PC-9 (cell line): ENCODE measurements at regions not wholly inside any gene's neighbourhood (a gene's known extent, or its start where the extent isn't known, plus 50 kb on each side); places are given as distances from the start of the nearest gene placed in this dataset.

Experiments
- BruUV-seq: library from RNA; stranded (reverse); fragments of 400-500 nt; replicated peaks from 2 replicates; lab custom pipeline; 2021; lab: Mats Ljungman, UMichigan
- CTCF ChIA-PET: fragments of 300-600 bp; sonication (Branson Sonifier 250); formaldehyde crosslinking; loops from one replicate; lab custom pipeline; 2022; ENCODE audit warnings: antibody characterized with exemption; lab: Charles Lee
- POLR2A ChIA-PET: fragments of 300-600 bp; sonication (Branson Sonifier 250); formaldehyde crosslinking; loops from one replicate; lab custom pipeline; 2022; ENCODE audit warnings: antibody characterized with exemption; ENCODE audit not compliant: unreplicated experiment; lab: Charles Lee
- DNase-seq, 2 experiments: peaks; one replicate each; pipeline versions ENCODE4 v3.0.0 to v3.0.0-alpha.2; 2015 to 2022; ENCODE audit warnings: mixed read lengths in 1 of 2
- H2AFZ ChIP-seq: fragments of 200-600 bp; sonication (generic); 2 replicates; pipeline ENCODE4 v1.8.1; 2017; ENCODE audit warnings: antibody characterized with exemption
- H3F3A ChIP-seq: fragments of 200-600 bp; sonication (generic); 2 replicates; pipeline ENCODE4 v1.8.1; 2017; ENCODE audit warnings: antibody characterized with exemption, mild to moderate bottlenecking, low read depth; ENCODE audit not compliant: insufficient read depth
- H3K27ac ChIP-seq: fragments of 200-600 bp; sonication (generic); 2 replicates; pipeline ENCODE4 v1.6.1; 2016; ENCODE audit warnings: mixed run types
- H3K27me3 ChIP-seq: fragments of 200-600 bp; sonication (generic); 2 replicates; pipeline ENCODE4 v1.6.1; 2016; ENCODE audit warnings: low read depth, mixed run types; ENCODE audit not compliant: insufficient read depth
- H3K36me3 ChIP-seq: fragments of 200-600 bp; sonication (generic); 2 replicates; pipeline ENCODE4 v1.6.1; 2016; ENCODE audit warnings: low read depth, mixed run types
- H3K4me1 ChIP-seq: fragments of 200-600 bp; sonication (generic); replicated peaks from 2 replicates; pipeline ENCODE4 v1.6.1; 2016; ENCODE audit warnings: mixed run types; ENCODE audit not compliant: insufficient read depth
- H3K4me2 ChIP-seq: fragments of 200-600 bp; sonication (generic); 2 replicates; pipeline ENCODE4 v1.6.1; 2017; ENCODE audit warnings: mixed run types
- H3K4me3 ChIP-seq: fragments of 200-600 bp; sonication (generic); 2 replicates; pipeline ENCODE4 v1.6.1; 2016; ENCODE audit warnings: mixed run types
- H3K79me2 ChIP-seq: fragments of 200-600 bp; sonication (generic); 2 replicates; pipeline ENCODE4 v1.6.1; 2017; ENCODE audit warnings: low read depth, mixed run types
- H3K9me2 ChIP-seq: fragments of 200-600 bp; sonication (generic); 2 replicates; pipeline ENCODE4 v1.8.1; 2017; ENCODE audit warnings: mild to moderate bottlenecking; ENCODE audit not compliant: insufficient read depth
- H3K9me3 ChIP-seq: fragments of 200-600 bp; sonication (generic); 2 replicates; pipeline ENCODE4 v1.8.1; 2016; ENCODE audit warnings: low read depth; ENCODE audit not compliant: insufficient read depth
- H4K20me1 ChIP-seq: fragments of 200-600 bp; sonication (generic); 2 replicates; pipeline ENCODE4 v1.8.1; 2017; ENCODE audit not compliant: insufficient read depth
- EZH2 ChIP-seq: fragments of 200-600 bp; sonication (generic); IDR thresholded peaks from 2 replicates; pipeline ENCODE4 v1.8.0; 2017; ENCODE audit warnings: antibody characterized with exemption, low read depth
- intact Hi-C: fragments of 100-400 bp; cut with micrococcal nuclease; formaldehyde crosslinking; loops from one replicate; pipeline ENCODE4 v1.10.0; 2022; ENCODE audit not compliant: unreplicated experiment
- TF ChIP-seq, protein P1 (sequence below): fragments of 200-600 bp; sonication (generic); conservative IDR thresholded peaks from 2 replicates; pipeline ENCODE4 v1.6.1; 2017; ENCODE audit warnings: mixed run types, antibody characterized with exemption, mild to moderate bottlenecking, moderate library complexity

DNA sequence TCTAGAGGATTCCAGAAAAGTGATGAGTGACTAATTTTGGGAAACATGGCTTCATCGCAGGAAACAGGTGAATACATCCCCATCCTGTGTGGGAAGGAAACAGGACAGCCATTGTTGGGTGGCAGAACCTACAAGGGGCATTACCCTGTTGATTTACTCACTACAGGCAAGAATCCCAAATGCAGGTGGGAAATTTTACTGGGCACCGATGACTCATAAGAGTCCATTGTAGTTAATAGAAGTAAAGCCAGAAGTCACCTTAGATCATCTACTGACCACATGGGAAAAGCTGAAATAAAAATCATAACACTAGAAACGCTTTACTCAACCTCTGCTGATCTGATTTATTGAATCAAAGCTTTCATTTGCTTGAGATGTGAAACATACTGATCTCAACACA is 136.4 kb downstream of the TRIML1 start:
- intact Hi-C loops = no loop called here
- H3K9me2 ChIP-seq = no peaks in the 10 kb centered on the region
- H3F3A ChIP-seq = no peaks in the 10 kb centered on the region
- no peaks in the 10 kb centered on the region for H3K9me3 ChIP-seq
- ChIA-PET CTCF (interaction anchor here (0.5 kb wide), 1 partner anchor 198 kb away, joined by 3 read pairs; no protein-coding TSS in a partner anchor), POLR2A (no interaction called here)
- DNase-seq = no peak
- no peak overlapping the region for H2AFZ ChIP-seq
- H3K27me3 ChIP-seq = no peaks in the 10 kb centered on the region
- BruUV-seq = no TSS peak
- H3K4me1 ChIP-seq = no peaks in the 10 kb centered on the region
- H3K27ac ChIP-seq = no peak overlapping the region
- H4K20me1 ChIP-seq = no peaks in the 10 kb centered on the region
- no peaks in the 10 kb centered on the region for H3K79me2 ChIP-seq
- no peaks in the 10 kb centered on the region for H3K36me3 ChIP-seq
- no peak overlapping the region for H3K4me2 ChIP-seq
- no peak overlapping the region for H3K4me3 ChIP-seq
- TF ChIP-seq, protein P1, sequence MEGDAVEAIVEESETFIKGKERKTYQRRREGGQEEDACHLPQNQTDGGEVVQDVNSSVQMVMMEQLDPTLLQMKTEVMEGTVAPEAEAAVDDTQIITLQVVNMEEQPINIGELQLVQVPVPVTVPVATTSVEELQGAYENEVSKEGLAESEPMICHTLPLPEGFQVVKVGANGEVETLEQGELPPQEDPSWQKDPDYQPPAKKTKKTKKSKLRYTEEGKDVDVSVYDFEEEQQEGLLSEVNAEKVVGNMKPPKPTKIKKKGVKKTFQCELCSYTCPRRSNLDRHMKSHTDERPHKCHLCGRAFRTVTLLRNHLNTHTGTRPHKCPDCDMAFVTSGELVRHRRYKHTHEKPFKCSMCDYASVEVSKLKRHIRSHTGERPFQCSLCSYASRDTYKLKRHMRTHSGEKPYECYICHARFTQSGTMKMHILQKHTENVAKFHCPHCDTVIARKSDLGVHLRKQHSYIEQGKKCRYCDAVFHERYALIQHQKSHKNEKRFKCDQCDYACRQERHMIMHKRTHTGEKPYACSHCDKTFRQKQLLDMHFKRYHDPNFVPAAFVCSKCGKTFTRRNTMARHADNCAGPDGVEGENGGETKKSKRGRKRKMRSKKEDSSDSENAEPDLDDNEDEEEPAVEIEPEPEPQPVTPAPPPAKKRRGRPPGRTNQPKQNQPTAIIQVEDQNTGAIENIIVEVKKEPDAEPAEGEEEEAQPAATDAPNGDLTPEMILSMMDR = no peak
- no peak for TF ChIP-seq EZH2

DNA sequence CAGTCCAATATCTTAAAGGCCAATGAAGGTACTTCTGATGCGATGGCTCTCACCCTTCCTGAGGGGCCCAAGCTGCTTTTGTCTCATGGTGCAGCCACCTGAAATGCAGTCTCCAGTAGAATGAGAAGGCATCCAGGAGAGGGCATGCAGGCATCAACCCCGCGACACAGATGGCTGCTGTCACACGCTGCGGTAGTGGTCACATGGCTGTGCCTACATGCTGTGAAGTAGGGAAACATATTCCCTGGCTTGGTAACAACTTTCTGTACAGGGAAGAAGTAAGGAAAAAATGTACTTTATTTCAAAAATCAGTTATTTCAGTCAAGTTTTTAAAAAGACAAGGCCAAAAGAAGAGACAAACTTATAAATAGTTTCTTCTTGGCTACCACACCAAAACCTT is 139.9 kb downstream of the TRIML1 start:
- POLR2A ChIA-PET = no interaction called here
- Histone ChIP-seq H2AFZ (no peak overlapping the region), H4K20me1 (no peaks in the 10 kb centered on the region), H3K9me3 (no peaks in the 10 kb centered on the region), H3K4me2 (no peak overlapping the region), H3K36me3 (no peaks in the 10 kb centered on the region), H3K27ac (no peak overlapping the region), H3K9me2 (no peaks in the 10 kb centered on the region), H3F3A (no peaks in the 10 kb centered on the region), H3K4me1 (no peaks in the 10 kb centered on the region), H3K79me2 (no peaks in the 10 kb centered on the region), H3K27me3 (no peaks in the 10 kb centered on the region), H3K4me3 (no peak overlapping the region)
- no TSS peak for BruUV-seq
- intact Hi-C loops = no loop called here
- CTCF ChIA-PET = no interaction called here
- TF ChIP-seq, protein P1 = no peak
- TF ChIP-seq EZH2 = no peak
- DNase-seq = no peak

DNA sequence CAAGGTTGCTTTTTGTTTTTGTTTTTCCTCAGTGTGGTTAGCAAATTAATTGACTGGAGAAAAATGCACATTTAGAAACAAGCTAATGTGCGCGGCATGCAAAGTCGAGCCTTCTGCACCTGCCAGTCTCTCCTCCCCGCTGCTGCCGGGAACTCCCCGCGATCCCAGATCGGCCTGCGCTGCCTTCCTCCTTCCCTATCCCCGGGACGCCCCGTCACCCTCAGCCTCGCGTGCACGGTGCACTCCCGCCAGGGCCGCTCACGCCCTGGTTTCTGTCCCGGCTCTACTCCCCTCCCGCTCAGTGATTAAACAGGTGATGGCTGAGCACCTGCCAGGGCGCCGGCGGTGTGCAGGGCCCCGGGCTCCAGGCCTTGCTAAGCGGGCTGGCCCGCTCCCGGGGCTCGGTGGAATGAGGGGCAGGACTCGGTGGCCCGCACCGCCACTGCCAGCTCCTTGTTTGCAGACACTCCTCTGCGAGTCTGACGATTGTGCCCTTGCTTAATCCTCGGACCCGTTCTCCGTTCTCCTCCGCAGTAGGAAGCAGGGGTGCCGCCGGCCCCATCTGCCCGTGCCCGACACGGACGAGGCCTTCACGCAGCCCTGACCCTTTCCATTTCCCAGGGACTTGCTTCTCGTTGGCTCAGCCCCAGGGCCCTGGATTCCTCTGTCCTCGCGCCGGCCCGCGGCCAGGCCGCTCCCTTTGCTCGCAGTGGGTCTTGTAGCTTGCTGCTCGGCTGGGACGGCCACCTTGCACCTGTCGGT is 143.4 kb downstream of the TRIML1 start:
- no peaks in the 10 kb centered on the region for H3K4me1 ChIP-seq
- CTCF ChIA-PET = no interaction called here
- TF ChIP-seq, protein P1 = no peak
- TF ChIP-seq EZH2 = no peak
- H3F3A ChIP-seq = no peaks in the 10 kb centered on the region
- no peak overlapping the region for H3K4me3 ChIP-seq
- no peaks in the 10 kb centered on the region for H3K9me2 ChIP-seq
- no peak overlapping the region for H3K4me2 ChIP-seq
- POLR2A ChIA-PET = no interaction called here
- H3K79me2 ChIP-seq = no peaks in the 10 kb centered on the region
- H2AFZ ChIP-seq = no peak overlapping the region
- no peaks in the 10 kb centered on the region for H3K9me3 ChIP-seq
- intact Hi-C loops = no loop called here
- no peak overlapping the region for H3K27ac ChIP-seq
- BruUV-seq = no TSS peak
- no peak for DNase-seq
- no peaks in the 10 kb centered on the region for H4K20me1 ChIP-seq
- H3K27me3 ChIP-seq = no peaks in the 10 kb centered on the region
- H3K36me3 ChIP-seq = no peaks in the 10 kb centered on the region
